GM12892 (cell line): ENCODE measurements at regions not wholly inside any gene's neighbourhood (a gene's known extent, or its start where the extent isn't known, plus 50 kb on each side); places are given as distances from the start of the nearest gene placed in this dataset.

Source experiments
- POLR2A ChIP-seq: IDR thresholded peaks from 2 replicates; pipeline ENCODE4 v1.6.1; 2011; ENCODE audit warnings: low read depth, low read length, control low read depth
- TAF1 ChIP-seq: IDR thresholded peaks from 2 replicates; pipeline ENCODE4 v1.6.1; 2011; ENCODE audit warnings: low read depth, mild to moderate bottlenecking, control low read depth, low read length, borderline replicate concordance

DNA sequence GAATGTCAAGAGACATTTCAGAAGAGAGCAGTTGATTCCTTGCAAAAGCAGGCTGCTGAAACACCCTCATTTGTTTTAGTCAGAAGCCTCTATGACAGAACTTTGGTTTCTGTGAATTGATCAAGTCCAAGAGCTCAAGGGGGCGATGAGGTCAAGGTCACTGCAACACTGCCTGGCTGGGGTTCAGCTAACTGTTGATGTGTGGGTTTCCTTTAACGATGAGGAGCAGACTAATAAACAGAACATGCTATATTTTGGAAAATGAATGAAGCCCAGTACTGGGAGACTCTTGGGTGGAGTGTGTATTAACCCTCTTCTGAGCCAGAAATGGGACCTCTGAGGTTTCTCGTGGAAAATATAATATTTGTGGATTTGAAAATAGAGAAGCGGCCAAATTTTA is 109.3 kb downstream of the ZC3H11B start:
- TF ChIP-seq TAF1 (no peak), POLR2A (no peak)
